Keratinocyte (primary cell): ENCODE measurements at regions not wholly inside any gene's neighbourhood (a gene's known extent, or its start where the extent isn't known, plus 50 kb on each side); places are given as distances from the start of the nearest gene placed in this dataset.

Experiments
- DNase-seq: peaks from one replicate; pipeline ENCODE4 v3.0.0-alpha.2; 2011; ENCODE audit warnings: low read depth, missing footprints, low spot score
- FAIRE-seq: peaks from 2 replicates; lab custom pipeline; 2011; peaks lifted over from hg19 to GRCh38; lab: Jason Lieb, UNC
- H2AFZ ChIP-seq: 2 replicates; pipeline ENCODE4 v1.6.0; 2012; ENCODE audit warnings: low read length, control low read depth, inconsistent platforms; ENCODE audit not compliant: control insufficient read depth
- H3K27ac ChIP-seq: 2 replicates; pipeline ENCODE4 v1.5.1; 2011; ENCODE audit warnings: low read length; ENCODE audit not compliant: control insufficient read depth, insufficient read depth
- H3K27me3 ChIP-seq: 3 replicates; pipeline ENCODE4 v1.6.0; 2011; ENCODE audit warnings: low read length; ENCODE audit not compliant: control insufficient read depth, insufficient read depth; ENCODE audit errors: extremely low read depth
- H3K36me3 ChIP-seq, 2 experiments: 2 replicates in 1 of 2; 3 replicates in 1 of 2; pipeline ENCODE4 v1.5.1; 2011; ENCODE audit warnings: low read length in 2 of 2, mild to moderate bottlenecking in 1 of 2; ENCODE audit not compliant: control insufficient read depth in 2 of 2, insufficient read depth in 2 of 2; ENCODE audit errors: extremely low read depth in 1 of 2
- H3K4me1 ChIP-seq: 3 replicates; pipeline ENCODE4 v1.5.1; 2011; ENCODE audit warnings: low read length; ENCODE audit not compliant: control insufficient read depth, insufficient read depth; ENCODE audit errors: extremely low read depth
- H3K4me2 ChIP-seq: 3 replicates; pipeline ENCODE4 v1.6.0; 2011; ENCODE audit warnings: low read depth, low read length; ENCODE audit not compliant: control insufficient read depth, insufficient read depth; ENCODE audit errors: extremely low read depth
- H3K4me3 ChIP-seq, 3 experiments: fragments of 200-600 bp in 1 of 3; sonication (generic) in 1 of 3; 2 replicates in 2 of 3; 3 replicates in 1 of 3; pipeline ENCODE4 v1.5.1; 2011 to 2016; ENCODE audit warnings: low read length in 3 of 3, mild to moderate bottlenecking in 3 of 3, control low read depth in 2 of 3, inconsistent platforms in 1 of 3, low read depth in 1 of 3, mixed read lengths in 1 of 3, mixed run types in 1 of 3, moderate library complexity in 1 of 3; ENCODE audit not compliant: control insufficient read depth in 2 of 3, insufficient read depth in 2 of 3; ENCODE audit errors: extremely low read depth in 1 of 3
- H3K79me2 ChIP-seq: 2 replicates; pipeline ENCODE4 v1.6.0; 2012; ENCODE audit warnings: low read length; ENCODE audit not compliant: control insufficient read depth, insufficient read depth
- H3K9ac ChIP-seq: 3 replicates; pipeline ENCODE4 v1.6.0; 2011; ENCODE audit warnings: low read length; ENCODE audit not compliant: control insufficient read depth, insufficient read depth; ENCODE audit errors: extremely low read depth
- H3K9me1 ChIP-seq: 3 replicates; pipeline ENCODE4 v1.6.0; 2011; ENCODE audit warnings: low read length; ENCODE audit not compliant: control insufficient read depth, insufficient read depth; ENCODE audit errors: extremely low read depth
- H3K9me3 ChIP-seq: 2 replicates; pipeline ENCODE4 v1.5.1; 2012; ENCODE audit warnings: low read depth, low read length; ENCODE audit not compliant: control insufficient read depth
- H4K20me1 ChIP-seq: 3 replicates; pipeline ENCODE4 v1.6.0; 2011; ENCODE audit warnings: low read length; ENCODE audit not compliant: control insufficient read depth, insufficient read depth; ENCODE audit errors: extremely low read depth
- CTCF ChIP-seq, 3 experiments: IDR thresholded peaks in 1 of 3; conservative IDR thresholded peaks in 1 of 3; optimal IDR thresholded peaks in 1 of 3; 2 replicates in 2 of 3; 3 replicates in 1 of 3; pipeline versions ENCODE3 to v1.5.1; 2011; ENCODE audit warnings: low read length in 3 of 3, mild to moderate bottlenecking in 3 of 3, moderate library complexity in 2 of 3, control low read depth in 1 of 3, inconsistent platforms in 1 of 3; ENCODE audit not compliant: insufficient read depth in 2 of 3; ENCODE audit errors: extremely low read depth in 1 of 3
- EZH2 ChIP-seq: IDR thresholded peaks from one replicate; pipeline ENCODE4 v1.6.1; 2012; ENCODE audit warnings: inconsistent platforms, mild to moderate bottlenecking, low read length, moderate library complexity
- dilution Hi-C: fragments of 300-500 bp; cut with MboI; formaldehyde crosslinking; loops from one replicate; pipeline ENCODE4 v1.7.0; 2020; ENCODE audit warnings: low sequenced_read_pairs; ENCODE audit not compliant: extremely low pct_ligation_motif_present

GRCh38 chr7:41592236-41592635 is 110.7 kb downstream of the INHBA start:
- H3K4me2 ChIP-seq = no peak overlapping the region
- H3K79me2 ChIP-seq = no peaks in the 10 kb centered on the region
- H3K27me3 ChIP-seq = no peaks in the 10 kb centered on the region
- dilution Hi-C loops = no loop called here
- H3K9me3 ChIP-seq = no peaks in the 10 kb centered on the region
- no peak for TF ChIP-seq CTCF (optimal IDR thresholded peaks at IDR 0.05 in 1 of 3, IDR thresholded peaks at IDR 0.05 in 1 of 3, conservative IDR thresholded peaks at IDR 0.05 in 1 of 3; ENCODE audit: extremely low read depth in 1 of 3, insufficient read depth in 2 of 3, low read length in 3 of 3)
- TF ChIP-seq EZH2 = no peak
- H3K36me3 ChIP-seq = no peaks in the 10 kb centered on the region
- FAIRE-seq (no peak), DNase-seq (no peak)
- no peaks in the 10 kb centered on the region for H4K20me1 ChIP-seq
- no peaks in the 10 kb centered on the region for H3K9me1 ChIP-seq
- no peak overlapping the region for H2AFZ ChIP-seq
- H3K27ac ChIP-seq = no peak overlapping the region
- H3K4me1 ChIP-seq = peaks cover 11% of the 10 kb centered on the region
- H3K4me3 ChIP-seq = no peak overlapping the region
- no peak overlapping the region for H3K9ac ChIP-seq

- no peak for TF ChIP-seq CTCF (optimal IDR thresholded peaks at IDR 0.05 in 1 of 3, IDR thresholded peaks at IDR 0.05 in 1 of 3, conservative IDR thresholded peaks at IDR 0.05 in 1 of 3; ENCODE audit: extremely low read depth in 1 of 3, insufficient read depth in 2 of 3, low read length in 3 of 3)
- TF ChIP-seq EZH2 = no peak
- Histone ChIP-seq H3K9ac (no peak overlapping the region), H3K4me1 (peaks cover 11% of the 10 kb centered on the region), H3K4me2 (no peak overlapping the region), H3K4me3 (no peak overlapping the region), H3K9me3 (no peaks in the 10 kb centered on the region), H4K20me1 (no peaks in the 10 kb centered on the region), H3K27me3 (no peaks in the 10 kb centered on the region), H3K27ac (no peak overlapping the region), H3K79me2 (no peaks in the 10 kb centered on the region), H3K9me1 (no peaks in the 10 kb centered on the region), H2AFZ (no peak overlapping the region), H3K36me3 (no peaks in the 10 kb centered on the region)
- FAIRE-seq = peak; percentile 87
- dilution Hi-C loops = no loop called here
- DNase-seq = no peak
These were observed 111.9 kb downstream of the INHBA start for GRCh38 chr7:41590986-41591385.
